ENCODE measurements at regions not wholly inside any gene's neighbourhood (a gene's known extent, or its start where the extent isn't known, plus 50 kb on each side); places are given as distances from the start of the nearest gene placed in this dataset.
A peak's percentile ranks its signal among the peaks of the same experiment; 100 is the strongest.

GRCh38 chr2:186903216-186903615 is 54.2 kb upstream of the ZSWIM2 start:
- DNase-seq: no peak
- no peaks in the 10 kb centered on the region for H3K4me1 Mint-ChIP-seq
- H3K36me3 Mint-ChIP-seq (ENCODE audit: low read depth): no peaks in the 10 kb centered on the region
- peaks cover 4% of the 10 kb centered on the region for H3K27me3 Mint-ChIP-seq (ENCODE audit: low read depth, poor library complexity)
- H3K4me3 Mint-ChIP-seq: no peak overlapping the region
- TF ChIP-seq CTCF (IDR thresholded peaks at IDR 0.05): peak; percentile 20
- no peak overlapping the region for H3K27ac Mint-ChIP-seq
- no peaks in the 10 kb centered on the region for H3K9me3 Mint-ChIP-seq

Measured in nephron progenitor cell (in vitro differentiated cells).